H1 (cell line): ENCODE measurements at regions not wholly inside any gene's neighbourhood (a gene's known extent, or its start where the extent isn't known, plus 50 kb on each side); places are given as distances from the start of the nearest gene placed in this dataset.

ENCODE experiments used
- CBX5 ChIP-seq: fragments of 300-800, 300-1000 bp; sonication (generic); IDR thresholded peaks from 2 replicates; pipeline ENCODE4 v1.7.1; 2016; ENCODE audit warnings: antibody characterized with exemption, low read length, low read depth
- GTF2F1 ChIP-seq: IDR thresholded peaks from 2 replicates; pipeline ENCODE4 v1.6.1; 2012; ENCODE audit warnings: low read depth, low read length, improper control_type of control experiment, borderline replicate concordance
- NRF1 ChIP-seq: IDR thresholded peaks from 2 replicates; pipeline ENCODE4 v1.6.1; 2011; ENCODE audit warnings: mild to moderate bottlenecking, low read depth, low read length, improper control_type of control experiment
- POLR2AphosphoS5 ChIP-seq: IDR thresholded peaks from 2 replicates; pipeline ENCODE4 v1.6.1; 2011; ENCODE audit warnings: low read depth, low read length
- RXRA ChIP-seq: IDR thresholded peaks from 2 replicates; pipeline ENCODE4 v1.6.1; 2011; ENCODE audit warnings: low read depth, mild to moderate bottlenecking, low read length, moderate library complexity; ENCODE audit not compliant: insufficient read depth
- SIN3A ChIP-seq, 2 experiments: IDR thresholded peaks in 1 of 2; conservative IDR thresholded peaks in 1 of 2; 2 replicates each; pipeline ENCODE4 v1.6.1; 2011 to 2012; ENCODE audit warnings: low read length in 2 of 2, improper control_type of control experiment in 1 of 2, low read depth in 1 of 2, mild to moderate bottlenecking in 1 of 2
- SP4 ChIP-seq: IDR thresholded peaks from 2 replicates; pipeline ENCODE4 v1.6.1; 2012; ENCODE audit warnings: low read length, inconsistent platforms
- TF ChIP-seq, protein P1 (sequence below): IDR thresholded peaks from 2 replicates; pipeline ENCODE4 v1.6.1; 2012; ENCODE audit warnings: low read length, inconsistent platforms

DNA sequence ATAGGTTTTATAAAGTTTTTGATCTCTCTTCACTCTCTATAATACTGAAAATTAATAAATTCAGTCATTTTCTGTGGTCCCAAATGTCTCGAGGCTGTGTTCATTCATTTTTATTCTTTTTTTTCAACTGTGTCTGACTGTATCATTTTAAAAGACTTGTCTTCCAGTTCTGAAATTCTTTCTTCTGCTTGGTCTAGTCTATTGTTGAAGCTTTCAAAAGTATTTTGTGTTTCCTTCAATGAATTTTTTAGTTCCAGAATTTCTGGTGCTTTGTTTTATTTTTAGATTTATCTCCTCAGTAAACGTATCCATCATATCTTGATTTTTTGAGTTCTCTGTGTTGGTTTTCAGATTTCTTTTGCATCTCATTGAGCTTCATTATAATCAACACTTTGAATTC lies 161.0 kb upstream of the CHRM3 start (continued):
- TF ChIP-seq, protein P1, sequence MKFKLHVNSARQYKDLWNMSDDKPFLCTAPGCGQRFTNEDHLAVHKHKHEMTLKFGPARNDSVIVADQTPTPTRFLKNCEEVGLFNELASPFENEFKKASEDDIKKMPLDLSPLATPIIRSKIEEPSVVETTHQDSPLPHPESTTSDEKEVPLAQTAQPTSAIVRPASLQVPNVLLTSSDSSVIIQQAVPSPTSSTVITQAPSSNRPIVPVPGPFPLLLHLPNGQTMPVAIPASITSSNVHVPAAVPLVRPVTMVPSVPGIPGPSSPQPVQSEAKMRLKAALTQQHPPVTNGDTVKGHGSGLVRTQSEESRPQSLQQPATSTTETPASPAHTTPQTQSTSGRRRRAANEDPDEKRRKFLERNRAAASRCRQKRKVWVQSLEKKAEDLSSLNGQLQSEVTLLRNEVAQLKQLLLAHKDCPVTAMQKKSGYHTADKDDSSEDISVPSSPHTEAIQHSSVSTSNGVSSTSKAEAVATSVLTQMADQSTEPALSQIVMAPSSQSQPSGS: no peak
- TF ChIP-seq NRF1 (no peak), GTF2F1 (no peak), SIN3A (conservative IDR thresholded peaks at IDR 0.05 in 1 of 2, IDR thresholded peaks at IDR 0.05 in 1 of 2; ENCODE audit: low read depth in 1 of 2, low read length in 2 of 2) (no peak), POLR2AphosphoS5 (no peak), RXRA (no peak), CBX5 (no peak), SP4 (no peak)
